GM21381 (cell line): ENCODE measurements at regions not wholly inside any gene's neighbourhood (a gene's known extent, or its start where the extent isn't known, plus 50 kb on each side); places are given as distances from the start of the nearest gene placed in this dataset.
"Not testable (repeated sequence)": the region's sequence is repeated elsewhere in the genome, so short reads cannot be mapped to it uniquely, and the experiment has no call there.

Source experiments
- ATAC-seq: cut with Tn5 transposase; IDR thresholded peaks from one replicate; pipeline ENCODE4 v1.9.1; 2021; ENCODE audit warnings: mild to moderate bottlenecking, moderate library complexity; ENCODE audit not compliant: unreplicated experiment

GRCh38 chr2:125324273-125324672, 1299.2 kb downstream of the CNTNAP5 start:
- no peak for ATAC-seq

- peak; percentile 58 for ATAC-seq
Observed at GRCh38 chr2:125330133-125330532, 1305.0 kb downstream of the CNTNAP5 start.

DNA sequence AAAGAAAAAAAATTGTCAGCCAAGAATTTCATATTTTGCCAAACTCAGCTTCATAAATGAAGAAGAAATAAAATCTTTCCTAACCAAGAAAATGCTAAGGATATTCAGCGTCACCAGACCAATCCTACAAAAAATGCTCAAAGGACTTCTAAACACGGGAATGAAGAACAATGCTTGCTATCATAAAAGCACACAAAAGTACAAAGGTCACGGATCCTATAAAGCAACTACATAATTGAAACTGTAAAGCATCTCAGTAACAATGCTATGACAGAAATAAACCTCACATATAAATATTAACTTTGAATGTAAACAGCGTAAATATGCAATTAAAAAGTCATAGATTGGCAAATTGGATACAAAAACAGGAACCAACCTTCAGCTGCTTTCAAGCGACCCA, 1314.6 kb upstream of the GYPC start:
- ATAC-seq = no peak

GRCh38 chr2:125353542-125353941, 1302.4 kb upstream of the GYPC start:
- ATAC-seq = not testable (repeated sequence)

- ATAC-seq = no peak
Observed at GRCh38 chr2:125364192-125364983, 1291.6 kb upstream of the GYPC start.

DNA sequence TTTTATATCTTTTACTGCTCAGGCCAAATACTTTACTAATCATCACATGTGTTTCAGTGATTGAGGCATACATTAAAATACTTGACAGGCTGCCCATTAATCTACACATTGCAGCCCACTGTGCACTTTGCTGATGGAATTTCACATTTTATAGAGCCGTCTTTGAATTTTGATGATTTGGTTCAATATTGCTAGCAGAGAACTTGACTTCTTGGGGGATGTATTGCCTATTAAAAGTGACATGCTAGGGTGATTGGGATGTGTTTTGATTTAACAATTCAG, 1291.0 kb upstream of the GYPC start:
- ATAC-seq = no peak

DNA sequence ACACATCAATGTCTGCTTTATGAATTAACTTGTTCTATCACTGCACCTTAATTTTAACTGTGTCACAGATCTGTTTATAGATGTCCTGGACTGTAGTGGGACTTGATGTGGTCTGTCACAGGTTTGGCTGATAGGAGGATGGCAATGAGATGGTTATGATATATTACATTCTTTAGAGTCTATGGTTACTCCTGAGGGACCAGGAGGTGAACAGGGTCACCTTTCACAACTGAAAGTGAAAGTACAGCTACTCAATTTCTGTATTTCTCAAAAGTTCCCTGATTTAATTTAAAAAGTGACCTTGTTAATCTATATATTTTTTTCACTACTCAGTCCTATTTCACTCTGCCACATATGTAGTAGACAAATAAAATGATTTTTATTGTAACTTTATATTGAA, 1284.1 kb upstream of the GYPC start:
- ATAC-seq = no peak

GRCh38 chr2:125373293-125373692, 1282.7 kb upstream of the GYPC start:
- ATAC-seq = no peak

GRCh38 chr2:125386074-125386473, 1269.9 kb upstream of the GYPC start:
- no peak for ATAC-seq

DNA sequence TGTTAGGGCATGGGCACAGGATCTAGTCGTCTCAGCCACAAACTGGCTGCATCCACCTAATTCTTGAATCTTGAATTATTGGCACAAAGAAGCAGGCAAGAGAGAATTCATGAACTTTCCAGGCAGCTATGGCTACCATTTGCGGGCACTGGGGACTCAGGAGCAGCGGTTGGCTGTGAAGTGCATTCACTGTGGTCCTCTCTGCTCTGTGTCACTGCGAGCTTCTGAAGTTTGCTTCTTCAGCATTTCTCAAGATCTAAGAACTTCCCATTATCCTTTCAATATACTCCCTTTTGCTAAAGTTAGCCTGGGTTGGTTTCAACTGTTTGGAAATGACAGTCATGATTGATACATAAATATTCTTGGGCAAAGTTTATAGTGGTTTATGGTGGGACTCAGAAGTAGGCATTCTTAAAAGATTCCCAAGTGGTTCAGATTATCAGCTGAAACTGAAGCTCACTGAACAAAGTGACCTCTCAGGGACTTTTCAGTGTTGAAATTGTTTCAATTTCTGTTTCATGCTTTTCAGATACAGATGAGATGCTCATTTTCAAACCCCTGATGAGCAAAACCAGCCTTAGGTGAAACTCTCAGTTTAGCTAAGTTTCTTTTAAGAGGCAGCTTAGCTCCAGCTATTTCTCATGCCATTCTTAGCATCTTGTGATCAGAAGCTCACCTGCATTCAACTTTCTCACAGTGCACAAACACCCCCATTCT, 1258.3 kb upstream of the GYPC start:
- ATAC-seq = peak; percentile 87

GRCh38 chr2:125398738-125399524, 1257.0 kb upstream of the GYPC start:
- ATAC-seq = peak; percentile 34

DNA sequence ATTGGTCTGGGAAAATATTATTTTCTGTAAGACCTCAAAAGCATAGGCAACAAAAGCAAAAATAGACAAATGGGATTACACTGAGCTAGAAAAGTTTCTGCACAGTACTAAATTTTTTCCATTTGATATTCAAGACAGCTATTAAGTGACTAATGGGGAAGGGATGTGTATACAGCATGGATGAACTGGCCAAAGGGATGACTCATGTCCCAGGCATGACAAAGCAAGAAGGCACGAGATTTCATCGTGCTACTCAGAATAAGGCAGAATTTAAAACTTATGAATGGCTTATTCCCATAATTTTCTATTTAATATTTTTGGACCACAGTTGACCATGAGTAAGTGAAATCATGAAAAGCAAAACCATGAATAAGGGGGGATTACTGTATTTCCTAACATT, 1250.1 kb upstream of the GYPC start:
- no peak for ATAC-seq

GRCh38 chr2:125408874-125409538, 1247.0 kb upstream of the GYPC start:
- ATAC-seq = no peak

DNA sequence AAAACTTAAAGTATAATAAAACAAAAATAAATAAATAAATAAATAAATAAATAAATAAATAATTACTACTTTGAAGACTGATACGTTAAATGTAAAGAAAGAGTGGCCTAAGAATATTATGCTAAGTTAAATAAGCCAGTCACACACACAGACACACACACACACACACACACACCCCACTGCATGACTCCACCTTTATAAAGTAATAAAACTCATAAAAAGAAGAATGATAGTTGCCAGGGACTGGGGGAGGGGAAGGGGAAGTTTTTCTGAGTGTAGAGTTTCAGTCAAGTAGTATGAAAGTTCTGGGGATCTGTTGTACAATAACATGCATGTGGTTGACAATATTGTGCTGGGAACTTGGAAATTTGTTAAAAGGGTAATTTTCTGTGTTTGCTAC, 1237.5 kb upstream of the GYPC start:
- no peak for ATAC-seq

GRCh38 chr2:125422198-125422770, 1233.7 kb upstream of the GYPC start:
- ATAC-seq = not testable (repeated sequence)

DNA sequence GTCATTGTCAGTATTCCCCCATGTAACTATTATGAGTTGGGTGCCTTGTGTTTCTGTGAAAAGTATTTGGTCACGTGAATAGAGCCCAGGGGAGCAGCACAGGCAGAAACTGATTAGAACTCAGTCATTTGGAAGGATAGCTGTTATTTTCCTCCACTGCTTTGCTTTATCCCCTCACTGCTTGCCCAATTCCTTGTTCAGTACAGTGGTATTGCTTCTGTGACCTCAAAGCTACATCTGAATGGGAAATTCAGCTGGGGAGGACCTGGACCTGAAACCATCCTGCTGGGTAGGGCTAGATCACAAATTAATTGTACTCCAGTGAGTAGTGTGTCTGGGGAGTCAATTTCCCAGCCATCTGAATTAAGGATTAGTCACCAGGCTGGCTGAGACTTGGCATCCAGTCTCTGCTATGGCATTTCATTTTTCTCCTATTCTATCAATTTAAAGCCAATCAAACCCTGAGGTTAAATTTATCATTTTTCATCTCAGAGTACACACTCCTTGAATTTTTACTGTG, 1231.6 kb upstream of the GYPC start:
- ATAC-seq = no peak

GRCh38 chr2:125427721-125428315, 1228.1 kb upstream of the GYPC start:
- no peak for ATAC-seq

- ATAC-seq = no peak
Observed at GRCh38 chr2:125444106-125444505, 1211.9 kb upstream of the GYPC start.

- ATAC-seq = no peak
Observed at GRCh38 chr2:125445495-125445894, 1210.5 kb upstream of the GYPC start.

- no peak for ATAC-seq
Observed at GRCh38 chr2:125450092-125450491, 1205.9 kb upstream of the GYPC start.
